ENCODE measurements at regions not wholly inside any gene's neighbourhood (a gene's known extent, or its start where the extent isn't known, plus 50 kb on each side); places are given as distances from the start of the nearest gene placed in this dataset.

DNA sequence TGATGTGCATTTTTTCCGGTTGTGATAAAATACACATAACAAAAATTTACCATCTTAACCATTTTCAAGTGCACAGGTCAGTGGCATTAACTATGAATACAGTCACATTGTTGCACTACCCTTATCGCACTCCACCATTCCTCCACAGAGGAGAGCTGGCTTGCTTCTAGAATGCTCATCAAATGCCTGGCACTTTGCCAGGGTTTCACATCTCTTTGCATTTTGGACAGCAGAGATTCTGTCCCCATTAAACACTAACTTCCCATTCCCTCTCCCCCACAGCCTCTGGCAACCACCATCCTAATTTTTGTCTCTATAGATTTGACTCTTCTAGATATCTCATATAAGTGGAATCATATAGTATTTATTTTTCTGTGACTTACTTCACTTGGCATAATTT, 165.0 kb downstream of the ASB1 start:
- TF ChIP-seq, protein P1, sequence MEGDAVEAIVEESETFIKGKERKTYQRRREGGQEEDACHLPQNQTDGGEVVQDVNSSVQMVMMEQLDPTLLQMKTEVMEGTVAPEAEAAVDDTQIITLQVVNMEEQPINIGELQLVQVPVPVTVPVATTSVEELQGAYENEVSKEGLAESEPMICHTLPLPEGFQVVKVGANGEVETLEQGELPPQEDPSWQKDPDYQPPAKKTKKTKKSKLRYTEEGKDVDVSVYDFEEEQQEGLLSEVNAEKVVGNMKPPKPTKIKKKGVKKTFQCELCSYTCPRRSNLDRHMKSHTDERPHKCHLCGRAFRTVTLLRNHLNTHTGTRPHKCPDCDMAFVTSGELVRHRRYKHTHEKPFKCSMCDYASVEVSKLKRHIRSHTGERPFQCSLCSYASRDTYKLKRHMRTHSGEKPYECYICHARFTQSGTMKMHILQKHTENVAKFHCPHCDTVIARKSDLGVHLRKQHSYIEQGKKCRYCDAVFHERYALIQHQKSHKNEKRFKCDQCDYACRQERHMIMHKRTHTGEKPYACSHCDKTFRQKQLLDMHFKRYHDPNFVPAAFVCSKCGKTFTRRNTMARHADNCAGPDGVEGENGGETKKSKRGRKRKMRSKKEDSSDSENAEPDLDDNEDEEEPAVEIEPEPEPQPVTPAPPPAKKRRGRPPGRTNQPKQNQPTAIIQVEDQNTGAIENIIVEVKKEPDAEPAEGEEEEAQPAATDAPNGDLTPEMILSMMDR (IDR thresholded peaks at IDR 0.05), result no peak
- TF ChIP-seq POLR2A (IDR thresholded peaks at IDR 0.05), result no peak

Data from ovary (tissue), 3 donors.